GM13977 (cell line): ENCODE measurements at regions not wholly inside any gene's neighbourhood (a gene's known extent, or its start where the extent isn't known, plus 50 kb on each side); places are given as distances from the start of the nearest gene placed in this dataset.

Source experiments
- DNase-seq: peaks from one replicate; pipeline ENCODE4 v3.0.0; 2012; ENCODE audit warnings: low spot score
- in situ Hi-C: fragments of 300-500 bp; cut with MboI; formaldehyde crosslinking; loops from one replicate; pipeline ENCODE4 v1.12.0; 2022; ENCODE audit warnings: low sequenced_read_pairs, low pct_unique_long_range_greater_than_20kb, mixed read lengths, inconsistent platforms; ENCODE audit not compliant: unreplicated experiment
- TF ChIP-seq, protein P1 (sequence below): IDR thresholded peaks from 2 replicates; pipeline ENCODE4 v1.5.1; 2012; ENCODE audit warnings: mild to moderate bottlenecking, control low read depth; ENCODE audit not compliant: insufficient read depth; ENCODE audit errors: extremely low read depth, missing control alignments

DNA sequence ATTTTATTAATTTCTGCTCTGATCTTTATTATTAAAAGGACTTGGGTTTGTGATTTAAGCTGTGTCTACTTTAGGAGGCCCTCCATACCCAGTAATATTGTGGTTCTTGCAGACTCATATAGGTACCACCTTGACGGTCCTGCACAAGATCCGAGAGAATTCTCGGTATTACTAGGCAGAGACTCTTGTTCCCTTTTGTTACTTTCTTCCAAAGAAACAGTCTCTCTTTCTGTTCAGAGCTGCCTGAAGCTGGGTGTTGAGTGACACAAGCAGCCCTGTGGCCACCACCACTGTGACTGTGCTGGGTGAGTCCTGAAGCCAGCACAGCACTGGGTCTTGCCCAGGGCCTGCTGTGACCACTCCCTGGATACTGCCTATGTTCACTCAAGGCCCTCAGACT lies 666.6 kb downstream of the SEMA5A start:
- no peak for DNase-seq
- TF ChIP-seq, protein P1, sequence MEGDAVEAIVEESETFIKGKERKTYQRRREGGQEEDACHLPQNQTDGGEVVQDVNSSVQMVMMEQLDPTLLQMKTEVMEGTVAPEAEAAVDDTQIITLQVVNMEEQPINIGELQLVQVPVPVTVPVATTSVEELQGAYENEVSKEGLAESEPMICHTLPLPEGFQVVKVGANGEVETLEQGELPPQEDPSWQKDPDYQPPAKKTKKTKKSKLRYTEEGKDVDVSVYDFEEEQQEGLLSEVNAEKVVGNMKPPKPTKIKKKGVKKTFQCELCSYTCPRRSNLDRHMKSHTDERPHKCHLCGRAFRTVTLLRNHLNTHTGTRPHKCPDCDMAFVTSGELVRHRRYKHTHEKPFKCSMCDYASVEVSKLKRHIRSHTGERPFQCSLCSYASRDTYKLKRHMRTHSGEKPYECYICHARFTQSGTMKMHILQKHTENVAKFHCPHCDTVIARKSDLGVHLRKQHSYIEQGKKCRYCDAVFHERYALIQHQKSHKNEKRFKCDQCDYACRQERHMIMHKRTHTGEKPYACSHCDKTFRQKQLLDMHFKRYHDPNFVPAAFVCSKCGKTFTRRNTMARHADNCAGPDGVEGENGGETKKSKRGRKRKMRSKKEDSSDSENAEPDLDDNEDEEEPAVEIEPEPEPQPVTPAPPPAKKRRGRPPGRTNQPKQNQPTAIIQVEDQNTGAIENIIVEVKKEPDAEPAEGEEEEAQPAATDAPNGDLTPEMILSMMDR: no peak
- in situ Hi-C loops: no loop called here

DNA sequence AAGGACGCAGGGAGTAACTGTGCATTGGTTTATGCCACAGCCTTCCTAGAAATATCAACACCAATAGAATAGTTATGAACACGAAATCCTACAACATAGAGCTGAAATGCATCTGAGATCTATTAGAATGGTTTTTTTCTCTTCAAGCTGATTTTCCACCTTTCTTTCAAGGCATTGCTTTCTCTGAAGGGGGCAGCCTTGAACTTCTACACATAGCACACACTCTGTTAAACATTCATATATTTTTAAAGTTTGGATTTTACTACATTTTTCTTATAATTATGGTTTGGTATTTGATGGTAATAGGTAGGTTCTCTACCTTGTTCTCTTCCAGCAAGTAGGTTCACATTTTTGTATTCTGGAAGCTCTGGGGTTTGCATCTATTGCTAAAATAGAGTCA lies 661.8 kb downstream of the SEMA5A start:
- in situ Hi-C loops: no loop called here
- TF ChIP-seq, protein P1: no peak
- DNase-seq: no peak

DNA sequence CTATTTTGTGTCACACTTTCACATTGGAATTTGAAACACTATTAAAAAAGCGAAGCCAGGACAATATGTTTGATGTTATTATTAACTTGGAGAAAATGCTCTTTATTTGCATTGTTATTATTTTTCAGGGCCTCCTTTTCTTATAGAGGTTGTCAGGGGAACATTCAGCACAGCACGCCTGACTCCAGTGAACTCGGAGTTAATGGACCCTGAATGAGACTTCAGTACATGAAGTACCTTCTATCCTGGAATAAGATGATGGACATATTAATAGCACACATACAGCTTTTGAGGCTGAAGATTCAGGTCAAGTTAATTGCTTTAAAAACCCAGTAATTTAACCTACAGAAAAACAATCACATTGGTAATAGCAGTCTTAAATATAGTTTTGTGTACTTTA lies 652.9 kb downstream of the SEMA5A start:
- TF ChIP-seq, protein P1: no peak
- DNase-seq: no peak
- in situ Hi-C loops: no loop called here

DNA sequence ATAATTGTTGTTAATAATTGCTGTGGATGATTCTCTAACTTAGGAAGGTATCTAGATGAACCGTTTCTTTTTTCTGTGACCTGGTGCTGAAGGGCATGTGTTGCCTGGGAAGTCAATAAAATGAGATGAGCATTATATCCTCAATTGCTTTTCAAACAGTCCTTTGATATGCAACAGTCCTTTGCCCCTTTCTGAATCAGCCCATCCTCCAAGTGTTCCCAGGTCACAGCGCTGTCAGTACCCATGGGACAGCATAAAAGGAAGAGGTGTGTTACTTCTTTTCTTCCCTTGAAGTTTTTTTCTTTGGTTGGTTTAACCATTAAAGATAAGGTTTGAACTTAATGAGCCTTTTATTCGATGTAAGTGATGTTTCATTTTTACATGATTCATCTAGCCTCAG lies 651.8 kb downstream of the SEMA5A start:
- TF ChIP-seq, protein P1: no peak
- no peak for DNase-seq
- in situ Hi-C loops: no loop called here

DNA sequence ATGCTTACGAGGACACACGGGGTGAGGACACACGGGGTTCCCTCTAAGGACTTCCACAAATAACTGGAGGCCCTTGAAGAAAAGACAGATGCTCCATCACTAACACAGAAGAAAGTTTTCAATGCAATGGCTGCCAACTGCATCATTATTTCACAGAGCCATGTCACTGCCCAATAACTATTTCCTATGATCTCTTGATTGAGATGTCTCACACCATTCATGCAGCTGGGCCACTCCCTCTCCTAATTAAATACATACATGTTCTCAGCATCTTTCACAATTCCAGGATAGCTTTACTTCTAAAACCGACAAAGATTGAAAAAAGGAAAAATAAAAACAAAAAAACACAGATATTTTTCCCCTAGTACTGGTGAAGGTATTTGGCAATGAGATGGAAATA lies 650.8 kb downstream of the SEMA5A start:
- in situ Hi-C loops: no loop called here
- TF ChIP-seq, protein P1: no peak
- no peak for DNase-seq

DNA sequence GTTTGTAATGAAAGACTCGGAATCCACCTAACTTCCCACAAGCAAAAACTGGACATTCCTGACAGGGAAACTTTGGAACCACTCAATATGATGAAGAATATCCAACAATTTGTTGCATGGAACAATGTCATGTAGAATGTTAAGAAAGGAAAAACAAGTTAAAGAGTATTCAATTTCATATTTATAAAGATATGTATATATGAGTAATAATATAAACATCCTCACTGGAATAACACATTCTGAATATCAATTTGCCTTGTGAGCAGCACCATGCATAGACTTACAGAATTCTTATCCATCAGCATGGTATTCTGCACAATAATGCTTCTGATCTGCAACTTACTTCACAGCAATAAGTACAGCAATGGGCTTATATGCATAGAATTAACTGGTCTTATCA lies 650.3 kb downstream of the SEMA5A start:
- in situ Hi-C loops: no loop called here
- no peak for DNase-seq
- TF ChIP-seq, protein P1: no peak

DNA sequence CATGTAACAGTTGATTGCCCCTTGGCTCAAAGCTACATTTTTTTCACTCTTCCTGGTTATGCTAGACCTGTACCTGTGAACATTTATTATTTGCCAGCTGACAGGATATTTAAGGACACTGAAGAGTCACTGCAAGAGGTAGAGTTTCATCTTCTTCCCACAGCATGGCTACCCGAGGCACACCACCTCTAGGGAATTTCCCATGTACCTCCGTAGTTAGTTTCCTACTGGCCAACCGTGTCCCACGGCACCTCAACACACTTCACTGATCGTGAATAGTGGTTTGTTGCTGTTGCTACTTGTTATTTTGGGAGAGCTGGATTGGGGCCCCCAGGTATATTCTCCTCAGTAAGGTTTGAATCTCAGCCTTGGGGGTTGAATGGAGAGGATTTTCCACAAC lies 648.6 kb downstream of the SEMA5A start:
- in situ Hi-C loops: no loop called here
- DNase-seq: no peak
- TF ChIP-seq, protein P1: no peak
